ENCODE measurements at regions not wholly inside any gene's neighbourhood (a gene's known extent, or its start where the extent isn't known, plus 50 kb on each side); places are given as distances from the start of the nearest gene placed in this dataset.

GRCh38 chr10:54985732-54986131, 184.7 kb upstream of the PCDH15 start:
- Histone ChIP-seq H3K27ac (replicated peaks) (no peak overlapping the region), H3K36me3 (no peaks in the 10 kb centered on the region), H3K9me3 (replicated peaks) (no peaks in the 10 kb centered on the region), H3K27me3 (ENCODE audit: low read depth) (no peaks in the 10 kb centered on the region), H3K4me1 (no peaks in the 10 kb centered on the region), H3K4me3 (no peak overlapping the region)
- intact Hi-C loops (cut with micrococcal nuclease) = no loop called here
- TF ChIP-seq, protein P1, sequence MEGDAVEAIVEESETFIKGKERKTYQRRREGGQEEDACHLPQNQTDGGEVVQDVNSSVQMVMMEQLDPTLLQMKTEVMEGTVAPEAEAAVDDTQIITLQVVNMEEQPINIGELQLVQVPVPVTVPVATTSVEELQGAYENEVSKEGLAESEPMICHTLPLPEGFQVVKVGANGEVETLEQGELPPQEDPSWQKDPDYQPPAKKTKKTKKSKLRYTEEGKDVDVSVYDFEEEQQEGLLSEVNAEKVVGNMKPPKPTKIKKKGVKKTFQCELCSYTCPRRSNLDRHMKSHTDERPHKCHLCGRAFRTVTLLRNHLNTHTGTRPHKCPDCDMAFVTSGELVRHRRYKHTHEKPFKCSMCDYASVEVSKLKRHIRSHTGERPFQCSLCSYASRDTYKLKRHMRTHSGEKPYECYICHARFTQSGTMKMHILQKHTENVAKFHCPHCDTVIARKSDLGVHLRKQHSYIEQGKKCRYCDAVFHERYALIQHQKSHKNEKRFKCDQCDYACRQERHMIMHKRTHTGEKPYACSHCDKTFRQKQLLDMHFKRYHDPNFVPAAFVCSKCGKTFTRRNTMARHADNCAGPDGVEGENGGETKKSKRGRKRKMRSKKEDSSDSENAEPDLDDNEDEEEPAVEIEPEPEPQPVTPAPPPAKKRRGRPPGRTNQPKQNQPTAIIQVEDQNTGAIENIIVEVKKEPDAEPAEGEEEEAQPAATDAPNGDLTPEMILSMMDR (IDR thresholded peaks at IDR 0.05; ENCODE audit: borderline replicate concordance) = peak; percentile 45
- no peak for DNase-seq

GRCh38 chr10:54983255-54983654, 182.2 kb upstream of the PCDH15 start:
- Histone ChIP-seq H3K9me3 (replicated peaks) (no peaks in the 10 kb centered on the region), H3K36me3 (no peaks in the 10 kb centered on the region), H3K4me1 (no peaks in the 10 kb centered on the region), H3K27me3 (ENCODE audit: low read depth) (no peaks in the 10 kb centered on the region), H3K27ac (replicated peaks) (no peak overlapping the region), H3K4me3 (no peak overlapping the region)
- intact Hi-C loops (cut with micrococcal nuclease) = no loop called here
- DNase-seq = no peak
- TF ChIP-seq, protein P1 (IDR thresholded peaks at IDR 0.05; ENCODE audit: borderline replicate concordance) = no peak

- TF ChIP-seq, protein P1 (IDR thresholded peaks at IDR 0.05; ENCODE audit: borderline replicate concordance) = no peak
- H3K27me3 ChIP-seq (ENCODE audit: low read depth) = no peaks in the 10 kb centered on the region
- no peak overlapping the region for H3K27ac ChIP-seq (replicated peaks)
- H3K4me1 ChIP-seq = no peaks in the 10 kb centered on the region
- DNase-seq = no peak
- no peaks in the 10 kb centered on the region for H3K36me3 ChIP-seq
- H3K9me3 ChIP-seq (replicated peaks) = peaks cover 11% of the 10 kb centered on the region
- H3K4me3 ChIP-seq = no peak overlapping the region
- intact Hi-C loops (cut with micrococcal nuclease) = no loop called here
These were observed 161.3 kb upstream of the PCDH15 start for GRCh38 chr10:54962134-54962900.

DNA sequence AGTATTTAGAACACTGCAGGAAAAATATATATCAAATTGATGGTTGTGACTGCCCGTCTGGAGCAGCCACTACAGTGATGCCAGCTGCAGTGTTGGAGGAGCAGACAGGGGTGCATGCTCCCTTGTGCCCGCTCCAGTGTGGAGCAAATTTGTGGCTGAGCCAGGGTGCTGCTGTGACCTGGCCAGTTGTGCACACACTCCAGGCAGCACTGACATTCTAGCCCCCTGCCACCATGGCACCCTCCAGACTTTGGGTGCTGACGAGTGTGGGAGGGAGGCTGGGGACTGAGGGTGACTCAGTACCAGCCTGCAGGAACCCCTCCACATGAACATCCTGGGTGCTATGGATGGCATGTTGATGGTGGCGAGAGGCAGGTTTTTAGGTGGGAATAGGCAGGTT, 160.0 kb upstream of the PCDH15 start:
- Histone ChIP-seq H3K27ac (replicated peaks) (no peak overlapping the region), H3K9me3 (replicated peaks) (peaks cover 11% of the 10 kb centered on the region), H3K4me1 (no peaks in the 10 kb centered on the region), H3K36me3 (no peaks in the 10 kb centered on the region), H3K4me3 (no peak overlapping the region), H3K27me3 (ENCODE audit: low read depth) (no peaks in the 10 kb centered on the region)
- DNase-seq = no peak
- intact Hi-C loops (cut with micrococcal nuclease) = no loop called here
- TF ChIP-seq, protein P1 (IDR thresholded peaks at IDR 0.05; ENCODE audit: borderline replicate concordance) = no peak

GRCh38 chr10:54958844-54959243, 157.8 kb upstream of the PCDH15 start:
- H3K36me3 ChIP-seq = no peaks in the 10 kb centered on the region
- TF ChIP-seq, protein P1 (IDR thresholded peaks at IDR 0.05; ENCODE audit: borderline replicate concordance) = no peak
- intact Hi-C loops (cut with micrococcal nuclease) = no loop called here
- no peaks in the 10 kb centered on the region for H3K4me1 ChIP-seq
- H3K27me3 ChIP-seq (ENCODE audit: low read depth) = no peaks in the 10 kb centered on the region
- H3K4me3 ChIP-seq = no peak overlapping the region
- H3K9me3 ChIP-seq (replicated peaks) = peaks cover 11% of the 10 kb centered on the region
- no peak overlapping the region for H3K27ac ChIP-seq (replicated peaks)
- no peak for DNase-seq
